ENCODE measurements at regions not wholly inside any gene's neighbourhood (a gene's known extent, or its start where the extent isn't known, plus 50 kb on each side); places are given as distances from the start of the nearest gene placed in this dataset.
"Not testable (repeated sequence)": the region's sequence is repeated elsewhere in the genome, so short reads cannot be mapped to it uniquely, and the experiment has no call there.

GRCh38 chr4:97412331-97412730 lies 730.9 kb downstream of the STPG2 start:
- H3K4me3 ChIP-seq (ENCODE audit: low read depth, low read length): no peak overlapping the region
- TF ChIP-seq, protein P1, sequence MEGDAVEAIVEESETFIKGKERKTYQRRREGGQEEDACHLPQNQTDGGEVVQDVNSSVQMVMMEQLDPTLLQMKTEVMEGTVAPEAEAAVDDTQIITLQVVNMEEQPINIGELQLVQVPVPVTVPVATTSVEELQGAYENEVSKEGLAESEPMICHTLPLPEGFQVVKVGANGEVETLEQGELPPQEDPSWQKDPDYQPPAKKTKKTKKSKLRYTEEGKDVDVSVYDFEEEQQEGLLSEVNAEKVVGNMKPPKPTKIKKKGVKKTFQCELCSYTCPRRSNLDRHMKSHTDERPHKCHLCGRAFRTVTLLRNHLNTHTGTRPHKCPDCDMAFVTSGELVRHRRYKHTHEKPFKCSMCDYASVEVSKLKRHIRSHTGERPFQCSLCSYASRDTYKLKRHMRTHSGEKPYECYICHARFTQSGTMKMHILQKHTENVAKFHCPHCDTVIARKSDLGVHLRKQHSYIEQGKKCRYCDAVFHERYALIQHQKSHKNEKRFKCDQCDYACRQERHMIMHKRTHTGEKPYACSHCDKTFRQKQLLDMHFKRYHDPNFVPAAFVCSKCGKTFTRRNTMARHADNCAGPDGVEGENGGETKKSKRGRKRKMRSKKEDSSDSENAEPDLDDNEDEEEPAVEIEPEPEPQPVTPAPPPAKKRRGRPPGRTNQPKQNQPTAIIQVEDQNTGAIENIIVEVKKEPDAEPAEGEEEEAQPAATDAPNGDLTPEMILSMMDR (IDR thresholded peaks at IDR 0.05; ENCODE audit: insufficient read depth, low read depth, low read length, missing control alignments): no peak
- no peak for DNase-seq (ENCODE audit: low read depth)

DNA sequence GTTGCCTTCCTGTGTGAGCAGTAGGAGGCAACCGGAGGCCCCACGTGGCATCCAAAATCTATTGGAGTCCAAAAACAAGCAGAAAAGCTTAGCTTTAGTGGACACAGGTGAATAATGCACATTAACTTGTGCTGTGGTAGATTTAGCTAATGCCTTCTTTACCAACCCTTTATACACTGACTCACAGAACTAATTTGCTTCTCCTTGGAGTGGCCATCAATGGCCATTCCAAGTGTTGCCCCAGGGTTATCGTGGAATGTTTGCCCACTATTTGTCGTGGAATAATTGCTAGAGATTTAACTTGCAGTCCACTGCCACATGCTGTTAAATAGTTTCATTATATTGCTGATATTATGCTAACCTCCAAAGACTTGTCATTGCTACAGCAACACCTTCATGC lies 729.1 kb downstream of the STPG2 start:
- no peak for DNase-seq (ENCODE audit: low read depth)
- TF ChIP-seq, protein P1 (IDR thresholded peaks at IDR 0.05; ENCODE audit: insufficient read depth, low read depth, low read length, missing control alignments): no peak
- H3K4me3 ChIP-seq (ENCODE audit: low read depth, low read length): no peak overlapping the region

DNA sequence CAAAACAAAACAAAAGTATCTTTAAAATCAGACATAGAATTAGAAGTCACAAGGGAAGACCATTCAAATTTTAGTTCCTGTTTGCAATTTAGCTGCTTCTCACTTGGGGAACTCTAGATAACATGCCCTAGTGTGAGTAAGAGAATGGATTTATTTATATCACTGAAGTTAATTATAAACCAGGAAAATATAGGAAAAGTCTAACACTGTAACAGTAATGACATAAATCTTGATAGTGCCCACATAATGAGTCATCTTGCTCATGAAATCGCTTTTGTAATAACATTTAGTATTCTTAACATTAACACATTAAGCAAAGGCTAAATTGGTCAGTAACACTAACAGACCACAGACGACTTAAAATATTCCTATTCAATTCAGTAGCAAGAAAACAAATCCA lies 710.7 kb downstream of the STPG2 start:
- TF ChIP-seq, protein P1 (IDR thresholded peaks at IDR 0.05; ENCODE audit: insufficient read depth, low read depth, low read length, missing control alignments): no peak
- DNase-seq (ENCODE audit: low read depth): no peak
- H3K4me3 ChIP-seq (ENCODE audit: low read depth, low read length): no peak overlapping the region

- not testable (repeated sequence) for DNase-seq (ENCODE audit: low read depth); H3K4me3 ChIP-seq (ENCODE audit: low read depth, low read length)
Measured at GRCh38 chr4:97437998-97438705, 705.1 kb downstream of the STPG2 start.

DNA sequence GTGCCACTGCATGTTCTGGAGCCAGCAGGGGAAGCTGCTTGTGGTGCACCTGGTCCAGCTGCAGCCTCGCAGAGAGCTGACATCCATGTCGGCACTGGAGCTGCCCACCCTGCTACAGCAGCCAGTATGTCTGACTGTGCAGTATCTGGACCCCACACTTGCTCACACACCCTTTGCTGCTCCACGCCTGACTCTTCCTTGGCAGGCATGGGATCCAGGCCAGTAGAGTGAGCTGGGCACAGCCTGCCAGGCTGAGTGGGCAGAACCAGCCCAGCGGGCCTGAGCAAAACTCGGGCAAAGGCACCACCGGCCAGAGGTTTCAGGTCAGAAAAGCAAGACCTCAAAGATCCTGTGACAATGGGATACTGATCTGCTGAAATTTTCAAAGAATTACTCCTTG lies 690.1 kb downstream of the STPG2 start:
- TF ChIP-seq, protein P1 (IDR thresholded peaks at IDR 0.05; ENCODE audit: insufficient read depth, low read depth, low read length, missing control alignments): no peak
- DNase-seq (ENCODE audit: low read depth): no peak
- H3K4me3 ChIP-seq (ENCODE audit: low read depth, low read length): no peak overlapping the region

GRCh38 chr4:97457253-97457652 lies 686.0 kb downstream of the STPG2 start:
- TF ChIP-seq, protein P1 (IDR thresholded peaks at IDR 0.05; ENCODE audit: insufficient read depth, low read depth, low read length, missing control alignments): no peak
- no peak overlapping the region for H3K4me3 ChIP-seq (ENCODE audit: low read depth, low read length)
- no peak for DNase-seq (ENCODE audit: low read depth)

- TF ChIP-seq, protein P1 (IDR thresholded peaks at IDR 0.05; ENCODE audit: insufficient read depth, low read depth, low read length, missing control alignments): no peak
- no peak overlapping the region for H3K4me3 ChIP-seq (ENCODE audit: low read depth, low read length)
- DNase-seq (ENCODE audit: low read depth): no peak
Measured at GRCh38 chr4:97468272-97468671, 675.0 kb downstream of the STPG2 start.
